ENCODE measurements at regions not wholly inside any gene's neighbourhood (a gene's known extent, or its start where the extent isn't known, plus 50 kb on each side); places are given as distances from the start of the nearest gene placed in this dataset.
"Not testable (repeated sequence)": the region's sequence is repeated elsewhere in the genome, so short reads cannot be mapped to it uniquely, and the experiment has no call there.

- H3K4me3 ChIP-seq (ENCODE audit: low read depth, low read length) = no peak overlapping the region
- CTCF ChIA-PET = interaction anchor here (1.0 to 1.3 kb wide), 3 partner anchors 15 to 83 kb away, joined by 3 to 4 read pairs (median 4); no protein-coding TSS in a partner anchor
- DNase-seq (ENCODE audit: low read depth, low spot score) = no peak
- TF ChIP-seq, protein P1, sequence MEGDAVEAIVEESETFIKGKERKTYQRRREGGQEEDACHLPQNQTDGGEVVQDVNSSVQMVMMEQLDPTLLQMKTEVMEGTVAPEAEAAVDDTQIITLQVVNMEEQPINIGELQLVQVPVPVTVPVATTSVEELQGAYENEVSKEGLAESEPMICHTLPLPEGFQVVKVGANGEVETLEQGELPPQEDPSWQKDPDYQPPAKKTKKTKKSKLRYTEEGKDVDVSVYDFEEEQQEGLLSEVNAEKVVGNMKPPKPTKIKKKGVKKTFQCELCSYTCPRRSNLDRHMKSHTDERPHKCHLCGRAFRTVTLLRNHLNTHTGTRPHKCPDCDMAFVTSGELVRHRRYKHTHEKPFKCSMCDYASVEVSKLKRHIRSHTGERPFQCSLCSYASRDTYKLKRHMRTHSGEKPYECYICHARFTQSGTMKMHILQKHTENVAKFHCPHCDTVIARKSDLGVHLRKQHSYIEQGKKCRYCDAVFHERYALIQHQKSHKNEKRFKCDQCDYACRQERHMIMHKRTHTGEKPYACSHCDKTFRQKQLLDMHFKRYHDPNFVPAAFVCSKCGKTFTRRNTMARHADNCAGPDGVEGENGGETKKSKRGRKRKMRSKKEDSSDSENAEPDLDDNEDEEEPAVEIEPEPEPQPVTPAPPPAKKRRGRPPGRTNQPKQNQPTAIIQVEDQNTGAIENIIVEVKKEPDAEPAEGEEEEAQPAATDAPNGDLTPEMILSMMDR (IDR thresholded peaks at IDR 0.05; ENCODE audit: insufficient read depth, low read length, missing control alignments) = no peak
- POLR2A ChIA-PET = interaction anchor here (0.7 kb wide), 1 partner anchor 28 kb away, joined by 3 read pairs; no protein-coding TSS in a partner anchor
Observed at GRCh38 chr9:134531220-134531970, 110.2 kb upstream of the COL5A1 start.

GRCh38 chr9:134532084-134532483 lies 109.5 kb upstream of the COL5A1 start:
- POLR2A ChIA-PET = no interaction called here
- DNase-seq (ENCODE audit: low read depth, low spot score) = no peak
- TF ChIP-seq, protein P1 (IDR thresholded peaks at IDR 0.05; ENCODE audit: insufficient read depth, low read length, missing control alignments) = no peak
- CTCF ChIA-PET = no interaction called here
- no peak overlapping the region for H3K4me3 ChIP-seq (ENCODE audit: low read depth, low read length)

DNA sequence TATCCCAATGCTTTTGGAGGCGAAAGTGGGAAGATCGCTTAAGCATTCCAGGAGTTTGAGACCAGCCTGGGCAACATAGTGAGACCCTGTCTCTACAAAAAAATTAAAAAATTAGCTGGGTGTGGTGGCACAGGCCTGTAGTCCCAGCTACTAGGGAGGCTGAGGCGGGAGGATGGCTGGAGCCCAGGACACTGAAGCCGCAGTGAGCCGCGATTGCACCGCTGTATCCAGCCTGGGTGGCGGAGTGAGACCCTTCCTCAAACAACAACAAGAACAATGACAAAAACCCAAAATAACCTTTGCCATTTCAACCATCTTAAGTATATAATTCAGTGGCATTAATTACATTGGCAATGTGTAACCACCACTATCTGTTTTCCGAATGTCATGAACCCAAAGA lies 108.9 kb upstream of the COL5A1 start:
- CTCF ChIA-PET; DNase-seq (ENCODE audit: low read depth, low spot score); H3K4me3 ChIP-seq (ENCODE audit: low read depth, low read length); POLR2A ChIA-PET: not testable (repeated sequence)

DNA sequence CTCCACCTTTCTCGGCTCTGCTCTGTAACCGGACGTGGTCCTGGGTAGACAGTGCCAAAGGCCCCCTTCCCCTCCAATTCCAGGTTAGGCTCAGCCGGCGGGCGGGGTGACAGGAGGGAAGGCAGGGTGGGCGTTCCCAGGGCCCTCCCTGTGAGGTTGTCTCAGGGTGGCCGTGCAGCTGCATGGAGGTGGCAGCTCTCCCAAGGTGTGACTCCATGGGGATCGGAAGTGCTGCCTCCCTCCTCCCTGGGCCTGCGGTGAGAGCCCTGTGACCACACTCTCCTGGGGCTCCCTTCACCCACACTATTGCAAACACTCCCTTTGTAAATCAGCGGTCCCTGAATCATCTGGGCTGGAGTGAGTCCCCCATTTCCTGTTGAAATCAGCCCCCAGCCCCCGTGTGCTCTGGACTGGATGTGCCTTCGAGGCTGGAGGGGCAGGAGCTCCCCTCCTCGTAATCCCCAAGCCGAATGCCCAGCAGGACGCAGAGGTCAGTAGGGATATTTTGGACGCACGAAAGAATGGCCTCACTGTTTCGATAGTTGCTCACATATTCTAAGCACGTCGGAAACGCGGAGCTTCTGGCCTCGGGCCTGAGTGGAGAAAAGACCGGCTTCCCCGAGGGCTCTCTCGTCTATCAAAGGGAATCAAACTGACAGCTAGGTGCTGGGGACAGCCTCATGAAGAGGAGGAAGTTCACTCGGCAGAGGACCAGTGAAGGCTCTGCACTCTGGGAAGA lies 107.6 kb upstream of the COL5A1 start:
- no peak for DNase-seq (ENCODE audit: low read depth, low spot score)
- no peak overlapping the region for H3K4me3 ChIP-seq (ENCODE audit: low read depth, low read length)
- ChIA-PET POLR2A (no interaction called here), CTCF (no interaction called here)
- TF ChIP-seq, protein P1 (IDR thresholded peaks at IDR 0.05; ENCODE audit: insufficient read depth, low read length, missing control alignments) = no peak

DNA sequence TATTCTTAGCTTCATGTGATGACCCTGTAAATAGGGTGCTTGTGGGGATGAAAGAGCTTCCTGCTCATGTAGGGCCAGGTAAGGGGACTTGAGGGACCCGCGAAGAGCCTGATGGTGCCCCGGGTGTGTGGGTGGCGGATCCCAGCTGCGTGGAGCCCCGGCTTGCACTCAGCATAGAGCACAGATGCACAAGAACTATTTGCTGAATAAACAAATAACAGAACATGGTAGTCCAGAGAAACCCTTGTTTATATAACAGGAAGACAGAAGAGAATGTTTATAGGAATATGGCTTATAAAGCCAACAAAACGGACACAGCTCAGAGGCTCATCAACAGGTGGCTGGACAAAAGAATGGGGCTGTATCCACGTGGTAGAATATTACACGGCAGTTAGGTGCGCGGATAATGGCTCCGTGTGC lies 106.9 kb upstream of the COL5A1 start:
- no peak overlapping the region for H3K4me3 ChIP-seq (ENCODE audit: low read depth, low read length)

GRCh38 chr9:134535171-134535570 lies 106.4 kb upstream of the COL5A1 start:
- CTCF ChIA-PET = no interaction called here
- DNase-seq (ENCODE audit: low read depth, low spot score) = no peak
- TF ChIP-seq, protein P1 (IDR thresholded peaks at IDR 0.05; ENCODE audit: insufficient read depth, low read length, missing control alignments) = no peak
- POLR2A ChIA-PET = no interaction called here
- no peak overlapping the region for H3K4me3 ChIP-seq (ENCODE audit: low read depth, low read length)

More for the DNA sequence above, 106.9 kb upstream of the COL5A1 start:
- POLR2A ChIA-PET = no interaction called here
- DNase-seq (ENCODE audit: low read depth, low spot score) = no peak
- CTCF ChIA-PET = no interaction called here
- TF ChIP-seq, protein P1 (IDR thresholded peaks at IDR 0.05; ENCODE audit: insufficient read depth, low read length, missing control alignments) = no peak
